Smooth muscle cell (in vitro differentiated cells): ENCODE measurements at regions not wholly inside any gene's neighbourhood (a gene's known extent, or its start where the extent isn't known, plus 50 kb on each side); places are given as distances from the start of the nearest gene placed in this dataset.

Source experiments
- DNase-seq: peaks from one replicate; lab custom pipeline; 2025; ENCODE audit not compliant: unreplicated experiment; lab: John Stamatoyannopoulos, UW
- H2AFZ ChIP-seq: fragments of 200-600 bp; sonication (generic); 2 replicates; pipeline ENCODE4 v1.6.0; 2016; ENCODE audit warnings: antibody characterized with exemption, low read depth, mild to moderate bottlenecking
- H3F3A ChIP-seq: fragments of 200-600 bp; sonication (generic); 2 replicates; pipeline ENCODE4 v1.6.0; 2017; ENCODE audit warnings: antibody characterized with exemption, low read depth
- H3K27ac ChIP-seq: fragments of 200-600 bp; sonication (generic); 2 replicates; pipeline ENCODE4 v1.5.1; 2016; ENCODE audit warnings: low read depth, mild to moderate bottlenecking
- H3K27me3 ChIP-seq: fragments of 200-600 bp; sonication (generic); 2 replicates; pipeline ENCODE4 v1.6.1; 2016; ENCODE audit warnings: low read depth, mild to moderate bottlenecking
- H3K36me3 ChIP-seq: fragments of 200-600 bp; sonication (generic); 2 replicates; pipeline ENCODE4 v1.5.1; 2016; ENCODE audit warnings: low read depth
- H3K4me1 ChIP-seq: fragments of 200-600 bp; sonication (generic); 2 replicates; pipeline ENCODE4 v1.5.1; 2016; ENCODE audit warnings: low read depth
- H3K4me2 ChIP-seq: fragments of 200-600 bp; sonication (generic); 2 replicates; pipeline ENCODE4 v1.6.0; 2016; ENCODE audit warnings: mild to moderate bottlenecking
- H3K4me3 ChIP-seq: fragments of 200-600 bp; sonication (generic); 2 replicates; pipeline ENCODE4 v1.5.1; 2016; ENCODE audit warnings: mild to moderate bottlenecking
- H3K79me2 ChIP-seq: fragments of 200-600 bp; sonication (generic); 2 replicates; pipeline ENCODE4 v1.6.0; 2016; ENCODE audit warnings: low read depth, mild to moderate bottlenecking
- H3K9ac ChIP-seq: fragments of 200-600 bp; sonication (generic); 2 replicates; pipeline ENCODE4 v1.6.0; 2016; ENCODE audit warnings: low read depth
- H3K9me3 ChIP-seq: fragments of 200-600 bp; sonication (generic); replicated peaks from 2 replicates; pipeline ENCODE4 v1.5.1; 2016; ENCODE audit warnings: low read depth
- H4K20me1 ChIP-seq: fragments of 200-600 bp; sonication (generic); 2 replicates; pipeline ENCODE4 v1.6.0; 2016; ENCODE audit warnings: low read depth
- CTCF ChIP-seq: fragments of 200-600 bp; sonication (generic); IDR thresholded peaks from 2 replicates; pipeline ENCODE4 v1.5.1; 2017; ENCODE audit warnings: borderline replicate concordance, mild to moderate bottlenecking, antibody characterized with exemption; ENCODE audit not compliant: insufficient read depth, poor library complexity, severe bottlenecking
- WGBS: methylation state at CpG from one replicate; pipeline ENCODE4 v1.1.7; 2016; ENCODE audit warnings: low lambda C conversion rate; 5-methylcytosine and 5-hydroxymethylcytosine counted together

GRCh38 chr2:105451571-105452166, 52.8 kb upstream of the FHL2 start:
- 90% methylated on average over 5 of the region's 5 CpGs for WGBS
- no peak for DNase-seq
- no peaks in the 10 kb centered on the region for H3K36me3 ChIP-seq
- no peak overlapping the region for H2AFZ ChIP-seq
- no peak overlapping the region for H3K27ac ChIP-seq
- no peaks in the 10 kb centered on the region for H3K79me2 ChIP-seq
- no peak for TF ChIP-seq CTCF
- H3K4me1 ChIP-seq, result peaks cover 7% of the 10 kb centered on the region
- H3F3A ChIP-seq, result no peaks in the 10 kb centered on the region
- H3K4me3 ChIP-seq, result no peak overlapping the region
- H3K4me2 ChIP-seq, result no peak overlapping the region
- H3K9me3 ChIP-seq, result no peaks in the 10 kb centered on the region
- no peak overlapping the region for H3K9ac ChIP-seq
- H4K20me1 ChIP-seq, result no peaks in the 10 kb centered on the region
- no peaks in the 10 kb centered on the region for H3K27me3 ChIP-seq

- no peak for DNase-seq
- Histone ChIP-seq H3K4me1 (peaks cover 7% of the 10 kb centered on the region), H3K36me3 (no peaks in the 10 kb centered on the region), H3K9me3 (no peaks in the 10 kb centered on the region), H3K9ac (no peak overlapping the region), H3K27me3 (no peaks in the 10 kb centered on the region), H3K4me2 (no peak overlapping the region), H3K79me2 (no peaks in the 10 kb centered on the region), H3K4me3 (no peak overlapping the region), H3F3A (no peaks in the 10 kb centered on the region), H3K27ac (no peak overlapping the region), H2AFZ (no peak overlapping the region), H4K20me1 (no peaks in the 10 kb centered on the region)
- WGBS, result 76% methylated on average over 6 of the region's 6 CpGs
- TF ChIP-seq CTCF, result no peak
These were observed 51.6 kb upstream of the FHL2 start for GRCh38 chr2:105450471-105450870.

GRCh38 chr2:105449076-105449475, 50.2 kb upstream of the FHL2 start:
- Histone ChIP-seq H3K9me3 (no peaks in the 10 kb centered on the region), H3K4me3 (no peak overlapping the region), H3K27me3 (no peaks in the 10 kb centered on the region), H3K4me1 (no peaks in the 10 kb centered on the region), H3K4me2 (no peak overlapping the region), H4K20me1 (no peaks in the 10 kb centered on the region), H2AFZ (no peak overlapping the region), H3K79me2 (no peaks in the 10 kb centered on the region), H3F3A (no peaks in the 10 kb centered on the region), H3K36me3 (no peaks in the 10 kb centered on the region), H3K27ac (no peak overlapping the region), H3K9ac (no peak overlapping the region)
- no peak for DNase-seq
- no peak for TF ChIP-seq CTCF
- WGBS, result 76% methylated on average over 3 of the region's 3 CpGs
